Activated T-cell treated with anti-CD3 and anti-CD28 coated beads for 24 hours (primary cell): ENCODE measurements at regions not wholly inside any gene's neighbourhood (a gene's known extent, or its start where the extent isn't known, plus 50 kb on each side); places are given as distances from the start of the nearest gene placed in this dataset.
"Not testable (repeated sequence)": the region's sequence is repeated elsewhere in the genome, so short reads cannot be mapped to it uniquely, and the experiment has no call there.

ENCODE experiments used
- DNase-seq: peaks from one replicate; pipeline ENCODE4 v3.0.0-alpha.2; 2020; ENCODE audit warnings: low read depth

- DNase-seq, result no peak
These were observed 424.0 kb upstream of the ZNF462 start for GRCh38 chr9:106438928-106439327.

DNA sequence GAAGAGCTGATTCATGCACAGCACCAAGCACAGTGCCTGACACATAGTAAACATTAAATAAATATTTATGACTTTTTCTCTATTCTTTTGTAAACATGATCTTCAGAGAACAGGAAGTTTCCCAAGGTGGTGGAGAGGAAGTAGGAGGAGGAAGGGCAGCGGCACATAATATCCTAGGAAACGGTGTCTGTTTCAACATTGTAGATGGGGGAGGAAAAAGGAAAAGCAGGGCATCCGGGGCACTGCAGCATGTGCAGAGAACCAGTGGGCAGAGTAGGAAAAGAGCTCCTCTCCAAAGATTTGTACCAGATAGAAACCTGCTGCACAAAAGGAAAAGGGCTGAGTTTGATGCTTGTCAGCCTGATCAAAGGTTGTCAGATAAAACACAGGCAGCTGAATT, 421.7 kb upstream of the ZNF462 start:
- DNase-seq, result no peak

GRCh38 chr9:106443520-106443919, 419.4 kb upstream of the ZNF462 start:
- DNase-seq, result no peak

GRCh38 chr9:106445107-106445506, 417.9 kb upstream of the ZNF462 start:
- no peak for DNase-seq

- DNase-seq, result no peak
These were observed 413.5 kb upstream of the ZNF462 start for GRCh38 chr9:106449336-106449927.

- DNase-seq, result no peak
These were observed 412.4 kb upstream of the ZNF462 start for GRCh38 chr9:106450549-106450948.

DNA sequence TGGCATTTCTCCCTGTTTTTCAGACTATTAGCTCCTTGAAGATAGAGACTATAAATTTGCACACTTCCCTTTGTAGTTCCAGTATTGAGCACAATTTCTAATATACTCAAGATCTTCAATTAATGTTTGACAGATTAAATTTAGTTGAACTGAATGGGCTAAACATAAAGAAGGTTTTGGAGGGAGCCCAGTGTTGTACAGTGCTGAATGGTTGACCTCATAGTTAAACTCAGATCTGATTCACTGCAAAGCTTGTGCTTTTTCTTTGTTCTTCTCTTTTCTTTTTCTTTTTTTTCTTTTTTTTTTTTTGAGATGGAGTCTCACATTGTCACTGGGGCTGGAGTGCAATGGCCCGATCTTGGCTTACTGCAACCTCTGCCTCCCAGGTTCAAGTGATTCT, 411.7 kb upstream of the ZNF462 start:
- no peak for DNase-seq

- DNase-seq, result no peak
These were observed 406.4 kb upstream of the ZNF462 start for GRCh38 chr9:106456581-106456980.

DNA sequence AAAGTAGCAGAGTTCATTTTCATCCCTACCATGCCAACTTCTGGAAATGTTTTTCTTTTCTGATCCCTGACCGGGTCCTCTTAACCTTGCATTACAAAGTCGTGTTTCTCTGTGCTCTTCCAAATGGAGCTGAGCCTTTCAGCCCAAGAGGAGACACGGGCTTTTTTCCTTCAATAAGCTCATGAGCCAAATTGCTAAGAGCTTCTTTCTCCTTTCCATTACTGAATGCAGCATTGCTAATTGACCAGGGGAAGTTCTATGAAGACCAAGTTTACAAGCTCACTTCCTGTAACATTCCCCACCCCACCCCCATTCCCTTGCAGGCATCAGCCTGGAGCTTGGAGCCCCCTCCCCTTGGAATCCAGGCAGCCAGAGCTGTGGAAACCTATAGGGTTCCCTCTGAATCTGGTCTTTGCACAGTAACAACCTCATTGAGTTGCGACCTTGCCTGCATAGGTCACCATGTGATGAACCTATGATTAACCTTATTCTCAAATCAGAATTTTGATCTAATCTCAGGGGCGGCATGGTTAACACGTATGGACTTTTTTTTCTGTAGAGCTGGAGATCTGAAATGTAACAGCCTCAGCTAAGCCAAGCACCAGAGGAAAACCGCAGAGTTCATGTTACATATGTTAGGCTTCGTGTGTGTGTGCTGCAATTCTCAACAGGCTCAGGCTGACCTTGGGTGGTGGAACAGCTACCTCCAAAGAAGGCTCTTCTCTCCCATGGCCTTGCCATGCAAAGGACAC, 395.7 kb upstream of the ZNF462 start:
- no peak for DNase-seq

DNA sequence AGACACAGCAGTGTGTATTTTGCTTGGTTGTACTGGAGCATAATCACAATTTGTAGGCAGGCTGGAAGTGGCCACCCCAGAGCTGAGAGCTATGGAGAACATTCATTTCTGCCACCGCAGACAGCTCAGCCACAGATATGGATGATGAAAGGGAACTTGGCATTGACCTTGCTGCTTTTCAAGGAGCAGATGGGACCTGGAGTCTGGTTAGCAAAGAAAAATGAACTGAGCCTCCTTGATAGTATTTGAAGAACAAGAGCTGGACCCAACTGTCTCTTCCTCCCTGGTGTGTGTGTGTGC, 395.2 kb upstream of the ZNF462 start:
- no peak for DNase-seq

DNA sequence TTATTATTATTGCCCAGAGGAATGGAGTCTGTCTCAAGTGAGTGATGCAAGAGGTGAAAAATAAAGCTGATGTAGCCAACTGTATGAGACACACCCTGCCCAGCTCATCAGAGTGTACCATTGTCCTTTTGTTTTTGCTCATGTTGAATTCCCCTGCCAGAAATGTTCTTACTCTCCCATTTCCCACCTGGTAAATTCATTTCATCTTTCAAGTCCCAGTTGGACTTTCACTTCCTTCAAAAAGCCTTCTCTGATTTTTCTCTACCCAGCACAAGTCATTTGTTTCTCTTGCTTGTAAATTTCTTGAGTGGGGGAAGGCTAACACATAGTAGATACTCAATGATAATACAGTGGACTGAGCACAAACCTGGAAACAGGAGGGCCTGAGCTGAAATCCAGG, 394.5 kb upstream of the ZNF462 start:
- no peak for DNase-seq

DNA sequence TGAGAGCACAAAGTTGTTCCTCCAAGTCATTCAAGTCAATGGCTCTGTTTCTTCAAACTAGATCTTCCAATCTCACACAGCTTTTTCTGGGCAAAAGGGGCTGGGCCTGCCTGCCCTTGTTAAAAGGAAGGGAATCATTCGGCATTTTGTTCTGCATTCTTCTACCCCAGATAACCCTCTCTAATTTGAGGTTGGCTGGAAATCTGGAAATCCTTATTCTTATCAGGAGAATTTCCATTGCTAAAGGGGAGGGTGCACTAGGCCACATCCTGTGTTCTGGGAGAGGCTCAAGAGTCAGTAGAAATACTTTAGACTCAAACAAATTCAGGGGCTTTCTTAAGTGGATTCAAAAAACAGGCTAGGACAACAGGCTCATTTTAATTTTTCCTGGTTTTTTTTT, 384.7 kb upstream of the ZNF462 start:
- no peak for DNase-seq

- no peak for DNase-seq
These were observed 384.2 kb upstream of the ZNF462 start for GRCh38 chr9:106478727-106479126.

DNA sequence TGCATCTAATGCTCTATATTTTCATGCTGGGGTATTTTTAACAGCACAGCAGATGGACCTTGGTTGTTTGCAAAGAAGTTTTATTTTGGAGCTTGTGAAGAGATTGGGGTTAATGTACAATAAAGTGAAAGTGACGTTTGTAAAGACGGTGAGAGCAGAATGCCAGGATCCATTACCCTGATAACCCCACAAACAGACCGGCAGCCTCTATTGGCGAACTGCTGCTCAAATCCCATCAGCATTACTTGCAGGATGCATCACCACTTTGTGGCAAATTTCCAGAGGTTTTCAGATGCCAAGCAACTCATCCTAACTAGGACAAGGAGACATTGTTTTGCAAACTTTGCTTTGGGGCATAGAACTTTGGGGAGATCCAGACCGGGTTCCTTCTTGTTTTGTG, 383.3 kb upstream of the ZNF462 start:
- DNase-seq, result no peak

DNA sequence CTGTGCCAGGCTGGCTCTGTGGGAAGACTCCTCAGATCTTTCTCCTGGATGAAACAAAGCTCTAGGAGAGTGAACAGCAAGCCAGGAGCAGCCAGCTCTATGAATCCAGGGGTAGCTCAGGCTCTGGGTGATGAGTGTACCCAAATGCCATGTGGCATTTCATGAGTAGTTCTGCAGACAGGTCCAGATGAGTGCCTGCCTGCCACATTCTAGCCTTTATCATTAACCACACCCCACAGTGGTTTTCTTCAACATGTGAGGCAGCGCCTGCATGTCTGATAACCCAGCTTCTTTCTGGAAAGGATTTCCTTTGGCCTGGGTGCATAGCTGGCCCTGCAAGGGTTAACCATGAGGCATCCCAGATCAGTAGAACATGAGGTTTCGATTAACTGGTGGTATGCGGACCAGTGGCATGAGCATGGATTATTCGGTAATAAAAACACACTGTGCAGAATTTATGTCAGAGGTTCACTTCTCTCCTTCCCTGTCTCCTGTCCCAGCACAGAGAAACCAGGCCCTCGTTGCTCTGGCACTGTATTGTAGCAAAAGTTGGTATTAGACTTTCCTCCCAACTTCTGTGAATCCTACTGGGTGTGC, 381.9 kb upstream of the ZNF462 start:
- no peak for DNase-seq

- DNase-seq, result no peak
These were observed 380.2 kb upstream of the ZNF462 start for GRCh38 chr9:106482733-106483132.

- DNase-seq, result no peak
These were observed 376.3 kb upstream of the ZNF462 start for GRCh38 chr9:106486685-106487084.

- DNase-seq, result no peak
These were observed 375.7 kb upstream of the ZNF462 start for GRCh38 chr9:106487266-106487665.

DNA sequence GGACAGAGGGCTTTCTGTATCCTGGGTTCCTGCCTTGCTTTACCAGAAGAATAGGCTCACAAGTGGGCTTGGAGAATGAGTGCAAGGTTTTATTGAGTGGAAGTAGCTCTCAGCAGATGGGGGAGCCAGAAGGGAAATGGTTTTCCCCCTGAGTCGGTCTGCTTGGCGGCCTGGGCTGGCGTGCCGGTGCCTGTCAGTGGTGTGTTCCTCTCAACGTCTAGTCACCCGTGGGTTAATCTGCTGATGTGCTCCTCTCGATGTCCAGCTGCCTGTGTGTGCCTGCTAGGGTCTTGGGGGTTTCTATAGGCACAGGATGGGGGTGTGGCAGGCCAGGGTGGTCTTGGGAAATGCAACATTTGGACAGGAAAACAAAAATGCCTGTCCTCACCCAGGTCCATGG, 370.8 kb upstream of the ZNF462 start:
- not testable (repeated sequence) for DNase-seq

DNA sequence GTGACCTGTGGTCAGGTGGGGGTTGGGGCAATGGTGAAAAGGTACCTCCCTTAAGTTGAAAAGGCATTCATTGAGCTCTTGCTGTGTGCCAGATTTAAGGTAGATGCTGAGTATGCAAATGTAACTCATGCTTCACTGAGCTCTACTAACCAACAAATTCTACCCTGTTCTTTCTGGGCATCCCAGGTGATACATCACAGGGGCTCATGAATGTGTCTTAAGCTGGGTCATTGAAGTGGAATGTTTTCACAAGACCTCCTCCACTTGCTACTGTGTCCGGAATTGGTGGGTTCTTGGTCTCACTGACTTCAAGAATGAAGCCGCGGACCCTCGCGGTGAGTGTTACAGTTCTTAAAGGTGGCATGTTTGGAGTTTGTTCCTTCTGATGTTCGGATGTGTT, 362.8 kb upstream of the ZNF462 start:
- DNase-seq, result no peak

DNA sequence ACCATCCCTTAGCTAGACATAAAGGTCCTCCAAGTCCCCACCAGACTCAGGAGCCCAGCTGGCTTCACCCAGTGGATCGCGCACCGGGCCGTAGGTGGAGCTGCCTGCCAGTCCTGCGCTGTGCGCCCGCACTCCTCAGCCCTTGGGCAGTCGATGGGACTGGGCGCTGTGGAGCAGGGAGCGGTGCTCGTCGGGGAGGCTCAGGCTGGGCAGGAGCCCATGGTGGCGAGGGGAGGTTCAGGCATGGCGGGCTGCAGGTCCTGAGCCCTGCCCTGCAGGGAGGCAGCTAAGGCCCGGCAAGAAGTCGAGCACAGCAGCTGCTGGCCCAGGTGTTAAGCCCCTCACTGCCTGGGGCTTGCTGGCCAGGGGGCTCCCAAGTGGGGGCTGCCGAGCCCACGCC, 361.8 kb upstream of the ZNF462 start:
- DNase-seq, result not testable (repeated sequence)

DNA sequence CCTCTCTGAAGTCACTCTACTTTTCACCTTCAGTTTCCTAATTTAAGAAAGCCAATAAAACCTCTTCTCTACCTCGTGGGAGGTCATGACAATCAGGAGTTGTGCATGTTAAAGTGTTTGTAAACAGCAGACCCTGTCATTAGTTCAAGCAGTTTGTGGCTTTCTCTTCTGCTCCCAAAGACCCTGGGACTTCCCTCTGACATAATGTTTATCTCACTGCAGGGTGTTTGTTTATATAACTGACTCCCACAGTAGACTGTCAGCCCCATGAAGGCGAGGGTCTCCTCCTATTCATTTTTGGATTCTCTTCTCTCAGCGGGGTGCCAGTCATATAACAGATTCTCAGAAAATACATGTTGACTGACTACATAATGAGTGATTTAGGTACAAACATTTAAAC, 360.0 kb upstream of the ZNF462 start:
- DNase-seq, result no peak

GRCh38 chr9:106503759-106504158, 359.2 kb upstream of the ZNF462 start:
- DNase-seq, result no peak

- no peak for DNase-seq
These were observed 336.2 kb upstream of the ZNF462 start for GRCh38 chr9:106526716-106527204.
